Gastrocnemius medialis (tissue), 4 donors: ENCODE measurements at regions not wholly inside any gene's neighbourhood (a gene's known extent, or its start where the extent isn't known, plus 50 kb on each side); places are given as distances from the start of the nearest gene placed in this dataset.

Experiments
- ATAC-seq, 2 donors: fragments of 150-250 bp; one replicate each; pipeline ENCODE4 v1.9.1; 2016
- DNase-seq, 2 donors: peaks; one replicate each; pipeline ENCODE4 v3.0.0-alpha.2; 2019
- H3K27ac ChIP-seq, 4 donors: fragments of 200-600 bp; sonication (generic); 1 replicate in 1 of 4; 2 replicates in 3 of 4; pipeline ENCODE4 v1.5.1; 2016 to 2018; ENCODE audit warnings: mild to moderate bottlenecking in 2 of 4, moderate library complexity in 1 of 4
- H3K27me3 ChIP-seq, 3 donors: fragments of 200-600 bp; sonication (generic) in 2 of 3; 1 replicate in 1 of 3; 2 replicates in 2 of 3; pipeline versions ENCODE4 v1.5.1 to v1.6.0; 2016 to 2019; ENCODE audit warnings: mild to moderate bottlenecking in 1 of 3, moderate library complexity in 1 of 3
- H3K36me3 ChIP-seq, 2 donors: fragments of 200-600 bp; sonication (generic) in 1 of 2; one replicate each; pipeline ENCODE4 v1.5.1; 2017 to 2018
- H3K4me1 ChIP-seq, 2 donors: fragments of 200-600 bp; sonication (generic) in 1 of 2; one replicate each; pipeline ENCODE4 v1.5.1; 2016 to 2017; ENCODE audit warnings: mild to moderate bottlenecking in 2 of 2
- H3K4me3 ChIP-seq, 4 donors: fragments of 200-600 bp; sonication (generic) in 3 of 4; 1 replicate in 1 of 4; 2 replicates in 3 of 4; pipeline ENCODE4 v1.5.1; 2016 to 2019; ENCODE audit warnings: mild to moderate bottlenecking in 2 of 4
- H3K9me3 ChIP-seq, 3 donors: fragments of 200-600 bp; sonication (generic) in 2 of 3; 1 replicate in 1 of 3; 2 replicates in 2 of 3; pipeline ENCODE4 v1.5.1; 2016 to 2019
- POLR2A ChIP-seq, 2 donors: fragments of 450-650 bp; IDR thresholded peaks; one replicate each; pipeline ENCODE4 v1.6.1; 2017; ENCODE audit warnings: antibody characterized with exemption in 2 of 2, mild to moderate bottlenecking in 2 of 2, moderate library complexity in 2 of 2
- in situ Hi-C, 4 donors: fragments of 200-750 bp; cut with MboI; loops; one replicate each; pipeline versions ENCODE4 v1.15.0 to v1.8.0; 2017; ENCODE audit warnings: low sequenced_read_pairs in 4 of 4
- intact Hi-C: fragments of 100-400 bp; cut with DNase I; formaldehyde crosslinking; loops from one replicate; pipeline ENCODE4 v1.15.1; 2023; ENCODE audit warnings: low total_unique reads
- TF ChIP-seq, protein P1 (sequence below), 5 experiments: fragments of 450-650 bp in 3 of 5; fragments of 200-600 bp in 2 of 5; sonication (generic) in 2 of 5; IDR thresholded peaks in 4 of 5; conservative IDR thresholded peaks in 1 of 5; 1 replicate in 4 of 5; 2 replicates in 1 of 5; pipeline ENCODE4 v1.5.1; 2016 to 2019; ENCODE audit warnings: antibody characterized with exemption in 5 of 5, mild to moderate bottlenecking in 3 of 5, moderate library complexity in 3 of 5

DNA sequence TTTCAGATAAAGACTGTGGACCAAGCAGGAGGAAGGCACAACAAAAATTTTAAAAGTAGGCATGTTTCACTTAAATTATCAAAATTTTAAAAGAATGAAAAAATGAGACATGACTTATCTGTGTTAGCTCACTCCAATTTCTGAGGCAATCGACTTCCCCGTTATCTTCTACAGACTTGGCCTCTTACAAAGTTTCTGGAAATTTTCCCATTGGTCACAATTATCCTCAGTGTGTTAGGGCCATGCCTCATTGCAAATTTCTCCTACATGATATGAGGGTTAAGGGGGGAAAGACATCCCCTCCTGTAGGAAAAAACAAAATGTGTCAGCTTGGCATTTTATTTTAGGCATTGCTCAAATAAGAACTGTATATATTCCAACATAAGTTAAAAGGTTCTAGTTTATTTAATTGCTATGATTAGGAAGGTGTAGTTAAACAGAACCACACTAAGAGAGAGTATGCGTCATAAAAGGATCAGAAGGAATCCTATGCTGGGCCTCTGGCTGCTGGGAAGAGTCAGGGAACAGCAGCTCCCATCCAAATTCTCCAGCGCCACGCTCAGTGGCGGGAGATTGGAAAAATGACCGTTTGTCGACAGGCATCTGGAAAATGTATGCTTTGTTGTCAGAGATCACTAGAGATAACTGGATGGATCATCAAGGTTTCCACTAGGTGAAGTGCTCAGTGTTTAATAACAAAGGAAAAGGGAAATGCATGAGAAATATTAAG lies 463.6 kb upstream of the NR2F2 start:
- no peak for ATAC-seq
- no peaks in the 10 kb centered on the region for H3K9me3 ChIP-seq
- no peaks in the 10 kb centered on the region for H3K36me3 ChIP-seq
- intact Hi-C loops, result no loop called here
- DNase-seq, result no peak
- TF ChIP-seq POLR2A (IDR thresholded peaks at IDR 0.05), result no peak
- TF ChIP-seq, protein P1, sequence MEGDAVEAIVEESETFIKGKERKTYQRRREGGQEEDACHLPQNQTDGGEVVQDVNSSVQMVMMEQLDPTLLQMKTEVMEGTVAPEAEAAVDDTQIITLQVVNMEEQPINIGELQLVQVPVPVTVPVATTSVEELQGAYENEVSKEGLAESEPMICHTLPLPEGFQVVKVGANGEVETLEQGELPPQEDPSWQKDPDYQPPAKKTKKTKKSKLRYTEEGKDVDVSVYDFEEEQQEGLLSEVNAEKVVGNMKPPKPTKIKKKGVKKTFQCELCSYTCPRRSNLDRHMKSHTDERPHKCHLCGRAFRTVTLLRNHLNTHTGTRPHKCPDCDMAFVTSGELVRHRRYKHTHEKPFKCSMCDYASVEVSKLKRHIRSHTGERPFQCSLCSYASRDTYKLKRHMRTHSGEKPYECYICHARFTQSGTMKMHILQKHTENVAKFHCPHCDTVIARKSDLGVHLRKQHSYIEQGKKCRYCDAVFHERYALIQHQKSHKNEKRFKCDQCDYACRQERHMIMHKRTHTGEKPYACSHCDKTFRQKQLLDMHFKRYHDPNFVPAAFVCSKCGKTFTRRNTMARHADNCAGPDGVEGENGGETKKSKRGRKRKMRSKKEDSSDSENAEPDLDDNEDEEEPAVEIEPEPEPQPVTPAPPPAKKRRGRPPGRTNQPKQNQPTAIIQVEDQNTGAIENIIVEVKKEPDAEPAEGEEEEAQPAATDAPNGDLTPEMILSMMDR (IDR thresholded peaks at IDR 0.05 in 4 of 5, conservative IDR thresholded peaks at IDR 0.05 in 1 of 5), result no peak
- no peak overlapping the region for H3K4me3 ChIP-seq
- in situ Hi-C loops, result no loop called here
- no peaks in the 10 kb centered on the region for H3K27me3 ChIP-seq
- H3K4me1 ChIP-seq, result no peaks in the 10 kb centered on the region
- no peak overlapping the region for H3K27ac ChIP-seq

DNA sequence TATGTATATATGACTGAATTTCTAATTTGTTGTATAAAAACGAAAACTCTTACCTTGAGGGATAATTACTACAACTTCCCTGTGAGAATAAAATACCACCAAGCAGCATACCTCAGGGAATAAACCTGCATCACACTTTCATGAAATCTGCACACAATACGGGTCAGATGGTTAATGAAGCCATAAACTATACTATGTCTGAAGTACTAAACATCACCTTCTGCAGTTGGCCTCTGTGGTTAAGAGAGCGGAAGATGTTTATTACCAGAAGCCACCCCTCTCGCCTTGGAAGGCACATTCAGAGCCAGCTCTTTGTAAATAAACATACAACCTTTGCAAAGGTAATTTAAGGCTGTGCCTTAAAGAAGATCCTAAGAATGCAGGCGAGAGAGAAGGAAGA lies 462.1 kb upstream of the NR2F2 start:
- TF ChIP-seq, protein P1 (IDR thresholded peaks at IDR 0.05 in 4 of 5, conservative IDR thresholded peaks at IDR 0.05 in 1 of 5), result no peak
- TF ChIP-seq POLR2A (IDR thresholded peaks at IDR 0.05), result no peak
- H3K27me3 ChIP-seq, result no peaks in the 10 kb centered on the region
- H3K4me1 ChIP-seq, result no peaks in the 10 kb centered on the region
- H3K9me3 ChIP-seq, result no peaks in the 10 kb centered on the region
- H3K36me3 ChIP-seq, result no peaks in the 10 kb centered on the region
- intact Hi-C loops (no loop called here), in situ Hi-C loops (no loop called here)
- ATAC-seq (no peak), DNase-seq (no peak)
- no peak overlapping the region for H3K27ac ChIP-seq
- no peak overlapping the region for H3K4me3 ChIP-seq

DNA sequence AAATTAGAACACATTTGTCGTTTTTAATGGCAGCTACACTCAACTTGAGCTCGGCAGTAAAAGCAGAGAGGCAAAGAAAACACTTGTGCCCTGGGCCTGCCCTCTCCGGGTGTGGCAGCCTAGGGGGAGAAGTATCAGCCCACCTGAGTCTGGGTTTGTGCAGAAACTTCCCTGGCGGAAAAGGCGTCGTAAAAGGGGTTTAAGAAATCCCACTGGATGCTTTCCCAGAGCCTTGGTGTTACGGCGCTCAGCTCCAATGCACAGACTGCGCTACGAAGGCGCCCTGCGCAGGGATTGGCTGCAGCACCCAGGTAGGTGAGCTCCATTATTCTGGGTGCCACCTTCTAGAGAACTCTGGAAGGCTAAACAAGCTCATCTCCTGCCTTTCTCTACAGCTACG lies 461.5 kb upstream of the NR2F2 start:
- DNase-seq (no peak), ATAC-seq (no peak)
- Histone ChIP-seq H3K36me3 (no peaks in the 10 kb centered on the region), H3K27ac (no peak overlapping the region), H3K4me3 (no peak overlapping the region), H3K4me1 (no peaks in the 10 kb centered on the region), H3K27me3 (no peaks in the 10 kb centered on the region), H3K9me3 (no peaks in the 10 kb centered on the region)
- no peak for TF ChIP-seq POLR2A (IDR thresholded peaks at IDR 0.05)
- TF ChIP-seq, protein P1 (IDR thresholded peaks at IDR 0.05 in 4 of 5, conservative IDR thresholded peaks at IDR 0.05 in 1 of 5), result no peak
- in situ Hi-C loops, result no loop called here
- intact Hi-C loops, result no loop called here

DNA sequence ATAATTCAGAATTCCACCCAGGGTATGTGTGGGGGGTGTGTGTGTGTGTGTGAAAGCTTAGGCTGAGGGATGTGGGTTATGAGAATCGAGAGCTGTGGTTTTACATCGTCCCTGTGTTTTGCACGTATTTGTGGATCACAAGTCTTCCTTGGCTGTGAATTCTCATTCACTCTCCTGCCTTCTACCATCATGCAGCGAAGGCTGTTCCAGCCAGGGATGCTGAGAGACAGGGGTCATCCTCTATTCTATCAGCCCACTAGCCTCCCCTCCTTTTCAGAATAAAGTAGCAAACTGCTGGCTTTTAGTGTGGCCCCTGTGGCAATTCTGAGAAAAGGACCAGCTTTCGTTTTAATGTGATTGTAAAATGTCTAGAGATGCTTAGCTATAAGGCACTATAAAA lies 460.6 kb upstream of the NR2F2 start:
- Histone ChIP-seq H3K36me3 (no peaks in the 10 kb centered on the region), H3K4me3 (no peak overlapping the region), H3K4me1 (no peaks in the 10 kb centered on the region), H3K9me3 (no peaks in the 10 kb centered on the region), H3K27me3 (no peaks in the 10 kb centered on the region), H3K27ac (no peak overlapping the region)
- ATAC-seq (no peak), DNase-seq (no peak)
- intact Hi-C loops (no loop called here), in situ Hi-C loops (no loop called here)
- TF ChIP-seq POLR2A (IDR thresholded peaks at IDR 0.05), result no peak

DNA sequence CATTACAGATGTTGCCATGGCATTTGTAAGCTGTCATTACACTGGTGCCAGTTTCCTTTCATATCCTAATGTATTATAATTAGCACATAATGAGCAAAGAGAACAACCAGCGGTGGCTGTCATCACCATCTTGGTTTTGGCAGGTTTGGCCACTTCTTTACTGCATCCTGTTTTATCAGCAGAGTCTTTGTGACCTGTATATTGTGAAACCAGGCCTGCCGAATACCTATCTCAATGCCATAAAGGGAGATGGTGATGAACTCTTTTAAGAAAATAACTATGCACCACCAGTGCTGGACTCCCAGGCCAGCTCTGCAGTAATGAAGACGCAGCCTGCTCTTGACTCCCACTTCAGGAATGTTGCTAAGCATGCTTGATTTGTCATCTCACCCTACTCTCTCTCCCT lies 458.1 kb upstream of the NR2F2 start:
- Histone ChIP-seq H3K4me1 (no peaks in the 10 kb centered on the region), H3K36me3 (no peaks in the 10 kb centered on the region), H3K9me3 (no peaks in the 10 kb centered on the region), H3K4me3 (no peak overlapping the region), H3K27me3 (no peaks in the 10 kb centered on the region), H3K27ac (no peak overlapping the region)
- in situ Hi-C loops, result no loop called here
- TF ChIP-seq, protein P1 (IDR thresholded peaks at IDR 0.05 in 4 of 5, conservative IDR thresholded peaks at IDR 0.05 in 1 of 5), result no peak
- no peak for TF ChIP-seq POLR2A (IDR thresholded peaks at IDR 0.05)
- ATAC-seq (no peak), DNase-seq (no peak)
- intact Hi-C loops, result no loop called here
